IMR-90 (cell line): ENCODE measurements at regions not wholly inside any gene's neighbourhood (a gene's known extent, or its start where the extent isn't known, plus 50 kb on each side); places are given as distances from the start of the nearest gene placed in this dataset.

ENCODE experiments used
- ATAC-seq: fragments of 200-7000 bp; cut with Tn5 transposase; 2 replicates; pipeline ENCODE4 v1.9.1; 2020; ENCODE audit warnings: low read depth, mild to moderate bottlenecking, moderate library complexity
- BruUV-seq: library from RNA; stranded (reverse); fragments of 400-500 nt; replicated peaks from 2 replicates; lab custom pipeline; 2021; lab: Mats Ljungman, UMichigan
- CTCF ChIA-PET: fragments of 300-600 bp; formaldehyde crosslinking; extraction: SDS; loops from one replicate; lab custom pipeline; 2021; ENCODE audit warnings: antibody characterized with exemption; lab: Yijun Ruan, JAX
- POLR2A ChIA-PET: fragments of 300-600 bp; sonication (Branson Sonifier 250); formaldehyde crosslinking; loops from one replicate; lab custom pipeline; 2022; ENCODE audit warnings: antibody characterized with exemption; ENCODE audit not compliant: unreplicated experiment; lab: Charles Lee
- DNase-seq: peaks from one replicate; pipeline ENCODE4 v3.0.0; 2013
- H2AFZ ChIP-seq: replicated peaks from 2 replicates; pipeline ENCODE3; 2013; ENCODE audit warnings: low read length, mild to moderate bottlenecking; ENCODE audit not compliant: poor library complexity
- H2AK5ac ChIP-seq: 2 replicates; pipeline ENCODE4 v1.6.1; 2013; ENCODE audit warnings: low read depth, low read length, inconsistent platforms
- H2AK9ac ChIP-seq: replicated peaks from 2 replicates; pipeline ENCODE3; 2013; ENCODE audit warnings: mild to moderate bottlenecking, low read depth, low read length, moderate library complexity; ENCODE audit not compliant: poor library complexity
- H2BK120ac ChIP-seq: 2 replicates; pipeline ENCODE4 v1.6.1; 2013; ENCODE audit warnings: low read depth, low read length, inconsistent platforms
- H2BK15ac ChIP-seq: 3 replicates; pipeline ENCODE4 v1.6.1; 2013; ENCODE audit warnings: low read depth, low read length, inconsistent platforms
- H2BK20ac ChIP-seq: 2 replicates; pipeline ENCODE4 v1.6.1; 2013; ENCODE audit warnings: low read depth, mild to moderate bottlenecking, inconsistent platforms, low read length, moderate library complexity
- H2BK5ac ChIP-seq: 2 replicates; pipeline ENCODE4 v1.6.1; 2013; ENCODE audit warnings: mild to moderate bottlenecking, low read depth, low read length, inconsistent platforms; ENCODE audit not compliant: poor library complexity, severe bottlenecking
- H3K14ac ChIP-seq: replicated peaks from 2 replicates; pipeline ENCODE4 v1.6.1; 2013; ENCODE audit warnings: low read depth, low read length, inconsistent platforms
- H3K18ac ChIP-seq: 2 replicates; pipeline ENCODE4 v1.6.1; 2013; ENCODE audit warnings: low read depth, low read length, control low read depth
- H3K23ac ChIP-seq: 2 replicates; pipeline ENCODE4 v1.6.1; 2013; ENCODE audit warnings: low read depth, low read length, inconsistent platforms
- H3K27ac ChIP-seq: 2 replicates; pipeline ENCODE4 v1.5.1; 2013; ENCODE audit warnings: mild to moderate bottlenecking, control low read depth, low read length; ENCODE audit not compliant: insufficient read depth
- H3K27me3 ChIP-seq: 2 replicates; pipeline ENCODE4 v1.6.1; 2013; ENCODE audit warnings: low read length; ENCODE audit not compliant: control insufficient read depth, insufficient read depth
- H3K36me3 ChIP-seq: 2 replicates; pipeline ENCODE4 v1.6.1; 2013; ENCODE audit warnings: low read length, mixed read lengths; ENCODE audit not compliant: control insufficient read depth, insufficient read depth
- H3K4ac ChIP-seq: 2 replicates; pipeline ENCODE4 v1.6.1; 2013; ENCODE audit warnings: low read depth, low read length, inconsistent platforms
- H3K4me1 ChIP-seq: 2 replicates; pipeline ENCODE4 v1.6.1; 2013; ENCODE audit warnings: low read length, mixed read lengths; ENCODE audit not compliant: control insufficient read depth, insufficient read depth
- H3K4me2 ChIP-seq: 2 replicates; pipeline ENCODE4 v1.6.1; 2013; ENCODE audit warnings: low read depth, mild to moderate bottlenecking, control low read depth, low read length, moderate library complexity
- H3K4me3 ChIP-seq: 2 replicates; pipeline ENCODE4 v1.5.1; 2013; ENCODE audit warnings: low read depth, mild to moderate bottlenecking, control low read depth, low read length, moderate library complexity; ENCODE audit not compliant: insufficient read depth
- H3K56ac ChIP-seq: 2 replicates; pipeline ENCODE4 v1.6.1; 2013; ENCODE audit warnings: low read length, inconsistent platforms; ENCODE audit not compliant: insufficient read depth; ENCODE audit errors: extremely low read depth
- H3K79me1 ChIP-seq, 2 experiments: 2 replicates each; pipeline ENCODE4 v1.6.1; 2013; ENCODE audit warnings: low read length in 2 of 2, inconsistent platforms in 1 of 2, low read depth in 1 of 2
- H3K9ac ChIP-seq: 2 replicates; pipeline ENCODE4 v1.6.1; 2013; ENCODE audit warnings: low read depth, low read length, control low read depth
- H3K9me1 ChIP-seq: 2 replicates; pipeline ENCODE4 v1.6.1; 2013; ENCODE audit warnings: low read length, inconsistent platforms; ENCODE audit not compliant: insufficient read depth
- H3K9me3 ChIP-seq: 2 replicates; pipeline ENCODE4 v1.6.1; 2013; ENCODE audit warnings: low read length; ENCODE audit not compliant: control insufficient read depth, insufficient read depth
- H4K20me1 ChIP-seq: 2 replicates; pipeline ENCODE4 v1.6.1; 2013; ENCODE audit warnings: low read length, inconsistent platforms; ENCODE audit not compliant: insufficient read depth
- H4K5ac ChIP-seq: 2 replicates; pipeline ENCODE4 v1.6.1; 2013; ENCODE audit warnings: mild to moderate bottlenecking, low read depth, low read length, control low read depth
- H4K8ac ChIP-seq, 2 experiments: 2 replicates each; pipeline ENCODE4 v1.6.1; 2013; ENCODE audit warnings: low read depth in 2 of 2, low read length in 2 of 2, control low read depth in 1 of 2, inconsistent platforms in 1 of 2
- H4K91ac ChIP-seq: 2 replicates; pipeline ENCODE4 v1.6.1; 2013; ENCODE audit warnings: low read depth, low read length, inconsistent platforms; ENCODE audit not compliant: insufficient read depth
- BHLHE40 ChIP-seq: fragments of 150-350 bp; IDR thresholded peaks from 2 replicates; pipeline ENCODE4 v1.6.1; 2016; ENCODE audit warnings: mild to moderate bottlenecking, low read depth, low read length
- CEBPB ChIP-seq: IDR thresholded peaks from 2 replicates; pipeline ENCODE4 v1.6.1; 2012; ENCODE audit warnings: low read depth, low read length, improper control_type of control experiment
- CHD1 ChIP-seq: IDR thresholded peaks from 2 replicates; pipeline ENCODE4 v1.6.1; 2012; ENCODE audit warnings: low read depth, low read length, improper control_type of control experiment
- FOS ChIP-seq: fragments of 150-350 bp; IDR thresholded peaks from 2 replicates; pipeline ENCODE4 v1.6.1; 2016; ENCODE audit warnings: low read depth, low read length
- MAFK ChIP-seq: IDR thresholded peaks from 2 replicates; pipeline ENCODE4 v1.6.1; 2012; ENCODE audit warnings: low read depth, low read length, improper control_type of control experiment
- MAZ ChIP-seq: IDR thresholded peaks from 2 replicates; pipeline ENCODE4 v1.6.1; 2012; ENCODE audit warnings: low read depth, mild to moderate bottlenecking, low read length, improper control_type of control experiment, moderate library complexity, borderline replicate concordance
- MXI1 ChIP-seq: IDR thresholded peaks from 2 replicates; pipeline ENCODE4 v1.6.1; 2012; ENCODE audit warnings: low read depth, mild to moderate bottlenecking, low read length, moderate library complexity, borderline replicate concordance
- NFE2L2 ChIP-seq: fragments of 150-350 bp; IDR thresholded peaks from 2 replicates; pipeline ENCODE4 v1.6.1; 2016; ENCODE audit warnings: low read depth, mild to moderate bottlenecking, low read length
- POLR2A ChIP-seq: IDR thresholded peaks from 2 replicates; pipeline ENCODE4 v1.6.1; 2012; ENCODE audit warnings: mild to moderate bottlenecking, low read depth, low read length
- RAD21 ChIP-seq: IDR thresholded peaks from 2 replicates; pipeline ENCODE4 v1.6.1; 2012; ENCODE audit warnings: low read length, improper control_type of control experiment
- RCOR1 ChIP-seq: IDR thresholded peaks from 2 replicates; pipeline ENCODE4 v1.6.1; 2012; ENCODE audit warnings: mild to moderate bottlenecking, low read length, improper control_type of control experiment; ENCODE audit not compliant: insufficient replicate concordance
- RFX5 ChIP-seq: IDR thresholded peaks from 2 replicates; pipeline ENCODE4 v1.8.0; 2012; ENCODE audit warnings: low read depth, mild to moderate bottlenecking, low read length, moderate library complexity
- SMC3 ChIP-seq: fragments of 150-350 bp; IDR thresholded peaks from 2 replicates; pipeline ENCODE4 v1.6.1; 2016; ENCODE audit warnings: low read depth, mild to moderate bottlenecking, antibody characterized with exemption, low read length, moderate library complexity
- WGBS, 2 experiments: methylation state at CpG; one replicate each; pipeline versions ENCODE4 v1.1.5 to v1.1.7; 2013; ENCODE audit warnings: missing lambda C conversion rate in 2 of 2; ENCODE audit not compliant: insufficient read length in 1 of 2; ENCODE audit errors: extremely low coverage in 2 of 2; 5-methylcytosine and 5-hydroxymethylcytosine counted together
- dilution Hi-C: fragments of 300-500 bp; cut with HindIII; formaldehyde crosslinking; loops from one replicate; pipeline ENCODE4 v1.14.3; 2018; ENCODE audit warnings: low sequenced_read_pairs; ENCODE audit not compliant: unreplicated experiment
- in situ Hi-C: fragments of 300-500 bp; cut with MboI; formaldehyde crosslinking; loops from 3 replicates; pipeline ENCODE4 v1.14.3; 2019; ENCODE audit warnings: low sequenced_read_pairs, inconsistent platforms, mixed read lengths
- intact Hi-C: fragments of 100-400 bp; cut with micrococcal nuclease; formaldehyde crosslinking; loops from 2 replicates; pipeline ENCODE4 v1.10.0; 2022
- TF ChIP-seq, protein P1 (sequence below): fragments of 150-350 bp; IDR thresholded peaks from 2 replicates; pipeline ENCODE4 v1.6.1; 2016; ENCODE audit warnings: low read depth, mild to moderate bottlenecking, low read length, moderate library complexity, borderline replicate concordance
- TF ChIP-seq, protein P2 (sequence below): fragments of 150-350 bp; IDR thresholded peaks from 2 replicates; pipeline ENCODE4 v1.6.1; 2017; ENCODE audit warnings: mild to moderate bottlenecking, antibody characterized with exemption, low read length, low read depth
- TF ChIP-seq, protein P3 (sequence below): conservative IDR thresholded peaks from 2 replicates; pipeline ENCODE4 v1.5.1; 2012; ENCODE audit warnings: mild to moderate bottlenecking, low read depth, low read length, improper control_type of control experiment

DNA sequence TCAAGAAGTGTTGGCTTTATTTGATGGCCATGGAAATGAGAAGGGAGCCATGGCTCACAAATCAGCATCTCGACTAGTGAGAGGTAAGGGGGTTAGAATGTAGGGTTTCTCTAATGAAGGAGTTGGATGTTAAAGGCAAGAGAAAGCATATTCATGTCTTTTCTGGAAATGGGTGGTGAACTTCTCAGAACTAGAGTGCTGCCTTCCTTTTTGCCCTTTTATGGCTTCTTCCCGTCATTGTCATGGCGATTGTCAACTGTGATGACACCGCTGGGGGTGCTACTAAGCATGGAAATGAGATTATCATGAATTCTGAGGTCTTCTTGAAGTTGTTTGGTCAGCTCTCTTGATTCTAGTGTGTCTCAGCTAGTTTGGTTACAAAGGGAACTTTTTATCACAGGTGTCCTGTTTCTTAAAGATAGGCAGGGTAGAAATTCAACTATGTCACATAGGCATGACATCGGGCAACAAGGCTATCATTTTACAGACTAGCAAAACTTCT is 180.4 kb downstream of the LIG4 start:
- POLR2A ChIA-PET: no interaction called here
- Histone ChIP-seq H3K9ac (no peak overlapping the region), H3K4ac (no peak overlapping the region), H3K56ac (no peak overlapping the region), H3K9me1 (no peaks in the 10 kb centered on the region), H2BK120ac (no peak overlapping the region), H2AFZ (no peak overlapping the region), H4K5ac (no peak overlapping the region), H3K18ac (no peak overlapping the region), H2AK5ac (no peak overlapping the region), H3K79me1 (no peaks in the 10 kb centered on the region), H3K27me3 (peaks cover 6% of the 10 kb centered on the region), H2BK5ac (no peak overlapping the region), H3K14ac (no peak overlapping the region), H3K36me3 (no peaks in the 10 kb centered on the region), H2BK20ac (no peak overlapping the region), H3K4me3 (no peak overlapping the region), H3K4me2 (no peak overlapping the region), H2BK15ac (no peak overlapping the region), H4K20me1 (no peaks in the 10 kb centered on the region; the same call in 1 of the 2 replicates), H3K23ac (no peak overlapping the region), H3K9me3 (no peaks in the 10 kb centered on the region), H2AK9ac (no peak overlapping the region), H4K8ac (no peak overlapping the region), H3K4me1 (no peaks in the 10 kb centered on the region), H4K91ac (no peak overlapping the region), H3K27ac (no peak overlapping the region)
- ATAC-seq: no peak
- WGBS, 2 experiments: no CpG with 5 or more reads among the region's 5 CpGs
- dilution Hi-C loops: no loop called here
- no TSS peak for BruUV-seq
- in situ Hi-C loops: no loop called here
- intact Hi-C loops: no loop called here
- no peak for DNase-seq
- no peak for TF ChIP-seq CHD1
- no peak for TF ChIP-seq FOS
- TF ChIP-seq POLR2A: no peak
- TF ChIP-seq, protein P1, sequence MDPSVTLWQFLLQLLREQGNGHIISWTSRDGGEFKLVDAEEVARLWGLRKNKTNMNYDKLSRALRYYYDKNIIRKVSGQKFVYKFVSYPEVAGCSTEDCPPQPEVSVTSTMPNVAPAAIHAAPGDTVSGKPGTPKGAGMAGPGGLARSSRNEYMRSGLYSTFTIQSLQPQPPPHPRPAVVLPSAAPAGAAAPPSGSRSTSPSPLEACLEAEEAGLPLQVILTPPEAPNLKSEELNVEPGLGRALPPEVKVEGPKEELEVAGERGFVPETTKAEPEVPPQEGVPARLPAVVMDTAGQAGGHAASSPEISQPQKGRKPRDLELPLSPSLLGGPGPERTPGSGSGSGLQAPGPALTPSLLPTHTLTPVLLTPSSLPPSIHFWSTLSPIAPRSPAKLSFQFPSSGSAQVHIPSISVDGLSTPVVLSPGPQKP: no peak
- no peak for TF ChIP-seq RFX5
- no peak for TF ChIP-seq MAZ
- no peak for TF ChIP-seq RCOR1
- TF ChIP-seq, protein P2, sequence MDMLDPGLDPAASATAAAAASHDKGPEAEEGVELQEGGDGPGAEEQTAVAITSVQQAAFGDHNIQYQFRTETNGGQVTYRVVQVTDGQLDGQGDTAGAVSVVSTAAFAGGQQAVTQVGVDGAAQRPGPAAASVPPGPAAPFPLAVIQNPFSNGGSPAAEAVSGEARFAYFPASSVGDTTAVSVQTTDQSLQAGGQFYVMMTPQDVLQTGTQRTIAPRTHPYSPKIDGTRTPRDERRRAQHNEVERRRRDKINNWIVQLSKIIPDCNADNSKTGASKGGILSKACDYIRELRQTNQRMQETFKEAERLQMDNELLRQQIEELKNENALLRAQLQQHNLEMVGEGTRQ: no peak
- no peak for TF ChIP-seq RAD21
- TF ChIP-seq MAFK: no peak
- TF ChIP-seq BHLHE40: no peak
- TF ChIP-seq, protein P3, sequence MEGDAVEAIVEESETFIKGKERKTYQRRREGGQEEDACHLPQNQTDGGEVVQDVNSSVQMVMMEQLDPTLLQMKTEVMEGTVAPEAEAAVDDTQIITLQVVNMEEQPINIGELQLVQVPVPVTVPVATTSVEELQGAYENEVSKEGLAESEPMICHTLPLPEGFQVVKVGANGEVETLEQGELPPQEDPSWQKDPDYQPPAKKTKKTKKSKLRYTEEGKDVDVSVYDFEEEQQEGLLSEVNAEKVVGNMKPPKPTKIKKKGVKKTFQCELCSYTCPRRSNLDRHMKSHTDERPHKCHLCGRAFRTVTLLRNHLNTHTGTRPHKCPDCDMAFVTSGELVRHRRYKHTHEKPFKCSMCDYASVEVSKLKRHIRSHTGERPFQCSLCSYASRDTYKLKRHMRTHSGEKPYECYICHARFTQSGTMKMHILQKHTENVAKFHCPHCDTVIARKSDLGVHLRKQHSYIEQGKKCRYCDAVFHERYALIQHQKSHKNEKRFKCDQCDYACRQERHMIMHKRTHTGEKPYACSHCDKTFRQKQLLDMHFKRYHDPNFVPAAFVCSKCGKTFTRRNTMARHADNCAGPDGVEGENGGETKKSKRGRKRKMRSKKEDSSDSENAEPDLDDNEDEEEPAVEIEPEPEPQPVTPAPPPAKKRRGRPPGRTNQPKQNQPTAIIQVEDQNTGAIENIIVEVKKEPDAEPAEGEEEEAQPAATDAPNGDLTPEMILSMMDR: no peak
- no peak for TF ChIP-seq SMC3
- TF ChIP-seq CEBPB: no peak
- TF ChIP-seq NFE2L2: no peak
- no peak for TF ChIP-seq MXI1
- CTCF ChIA-PET: no interaction called here
